ENCODE measurements at regions not wholly inside any gene's neighbourhood (a gene's known extent, or its start where the extent isn't known, plus 50 kb on each side); places are given as distances from the start of the nearest gene placed in this dataset.

DNA sequence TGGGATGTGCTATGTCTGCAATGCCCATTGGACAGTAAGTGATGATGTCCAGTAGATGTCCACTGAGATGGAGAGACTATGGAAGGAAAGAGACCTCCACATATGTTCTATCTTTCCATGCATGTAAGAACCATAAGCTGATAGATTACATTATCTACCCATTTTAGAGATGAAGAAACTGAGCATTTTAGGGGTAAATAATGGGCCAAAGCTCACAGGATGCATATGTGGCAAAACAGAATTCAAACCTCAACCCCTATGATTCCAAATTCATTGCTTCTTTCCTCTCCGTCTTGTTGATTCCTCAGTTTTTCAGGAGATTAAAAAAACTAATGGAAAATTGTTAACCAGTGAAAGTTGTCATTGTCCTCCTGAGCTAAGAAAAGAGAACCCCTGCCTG, 200.7 kb upstream of the PWP1 start:
- TF ChIP-seq, protein P1, sequence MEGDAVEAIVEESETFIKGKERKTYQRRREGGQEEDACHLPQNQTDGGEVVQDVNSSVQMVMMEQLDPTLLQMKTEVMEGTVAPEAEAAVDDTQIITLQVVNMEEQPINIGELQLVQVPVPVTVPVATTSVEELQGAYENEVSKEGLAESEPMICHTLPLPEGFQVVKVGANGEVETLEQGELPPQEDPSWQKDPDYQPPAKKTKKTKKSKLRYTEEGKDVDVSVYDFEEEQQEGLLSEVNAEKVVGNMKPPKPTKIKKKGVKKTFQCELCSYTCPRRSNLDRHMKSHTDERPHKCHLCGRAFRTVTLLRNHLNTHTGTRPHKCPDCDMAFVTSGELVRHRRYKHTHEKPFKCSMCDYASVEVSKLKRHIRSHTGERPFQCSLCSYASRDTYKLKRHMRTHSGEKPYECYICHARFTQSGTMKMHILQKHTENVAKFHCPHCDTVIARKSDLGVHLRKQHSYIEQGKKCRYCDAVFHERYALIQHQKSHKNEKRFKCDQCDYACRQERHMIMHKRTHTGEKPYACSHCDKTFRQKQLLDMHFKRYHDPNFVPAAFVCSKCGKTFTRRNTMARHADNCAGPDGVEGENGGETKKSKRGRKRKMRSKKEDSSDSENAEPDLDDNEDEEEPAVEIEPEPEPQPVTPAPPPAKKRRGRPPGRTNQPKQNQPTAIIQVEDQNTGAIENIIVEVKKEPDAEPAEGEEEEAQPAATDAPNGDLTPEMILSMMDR (IDR thresholded peaks at IDR 0.05): no peak
- no peak for TF ChIP-seq POLR2A (IDR thresholded peaks at IDR 0.05)
- Histone ChIP-seq H3K27ac (no peak overlapping the region), H3K27me3 (no peaks in the 10 kb centered on the region), H3K9me3 (no peaks in the 10 kb centered on the region), H3K4me3 (no peak overlapping the region), H3K36me3 (no peaks in the 10 kb centered on the region), H3K4me1 (peaks cover 0 to 6% (median 0%) of the 10 kb centered on the region in 3 donors)
- intact Hi-C loops (cut with DNase I): no loop called here
- DNase-seq: no peak
- WGBS, 2 donors: 86 to 100% methylated on average over 1 of the region's 1 CpG

GRCh38 chr12:107485731-107486130, 199.9 kb upstream of the PWP1 start:
- Histone ChIP-seq H3K9me3 (no peaks in the 10 kb centered on the region), H3K4me1 (peaks cover 0 to 6% (median 0%) of the 10 kb centered on the region in 3 donors), H3K36me3 (no peaks in the 10 kb centered on the region), H3K27me3 (no peaks in the 10 kb centered on the region), H3K4me3 (no peak overlapping the region), H3K27ac (no peak overlapping the region)
- intact Hi-C loops (cut with DNase I): no loop called here
- 53 to 71% methylated on average over 1 of the region's 1 CpG for WGBS, 2 donors
- DNase-seq: no peak
- TF ChIP-seq, protein P1 (IDR thresholded peaks at IDR 0.05): no peak
- TF ChIP-seq POLR2A (IDR thresholded peaks at IDR 0.05): no peak

- Histone ChIP-seq H3K27ac (no peak overlapping the region), H3K27me3 (no peaks in the 10 kb centered on the region), H3K4me1 (peaks cover 0 to 6% (median 0%) of the 10 kb centered on the region in 3 donors), H3K4me3 (no peak overlapping the region), H3K36me3 (no peaks in the 10 kb centered on the region), H3K9me3 (no peaks in the 10 kb centered on the region)
- no peak for DNase-seq
- WGBS, 2 donors: 47 to 55% methylated on average over 2 of the region's 2 CpGs
- intact Hi-C loops (cut with DNase I): no loop called here
- TF ChIP-seq POLR2A (IDR thresholded peaks at IDR 0.05): no peak
- TF ChIP-seq, protein P1 (IDR thresholded peaks at IDR 0.05): no peak
Measured at GRCh38 chr12:107486140-107486892, 199.3 kb upstream of the PWP1 start.

DNA sequence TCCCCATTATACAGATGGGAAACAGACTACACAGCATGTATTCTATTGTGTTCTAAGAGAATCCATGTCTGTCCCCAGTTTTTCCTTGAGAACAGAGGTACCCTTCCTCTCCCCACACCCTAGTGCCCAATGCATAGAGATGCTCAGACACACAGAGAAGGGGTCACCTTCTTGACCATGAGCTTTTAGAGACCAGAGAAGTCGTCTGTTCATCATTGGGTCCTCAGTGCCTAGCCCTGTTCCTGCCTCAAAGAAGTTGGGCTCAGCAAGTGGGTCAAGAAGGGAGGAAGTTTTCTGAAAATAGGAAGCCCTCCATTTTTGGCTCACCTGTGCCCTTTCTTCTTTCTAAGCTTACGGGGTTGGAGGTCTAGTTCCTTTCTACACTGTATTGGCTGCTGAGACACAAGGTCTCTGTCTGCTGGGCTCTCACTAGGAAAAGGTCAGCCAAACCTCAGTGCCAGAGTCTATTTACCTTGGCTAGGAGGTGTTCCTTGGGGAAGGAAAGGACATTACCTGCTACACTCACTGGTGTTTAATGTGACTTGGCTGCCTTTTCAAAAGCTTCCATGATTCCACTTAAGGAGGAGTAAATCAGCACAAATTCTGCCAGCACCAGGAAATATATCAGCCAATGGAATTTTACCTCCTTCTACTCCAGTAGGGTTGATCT, 198.5 kb upstream of the PWP1 start:
- no peak overlapping the region for H3K4me3 ChIP-seq
- TF ChIP-seq POLR2A (IDR thresholded peaks at IDR 0.05): no peak
- TF ChIP-seq, protein P1 (IDR thresholded peaks at IDR 0.05): no peak
- WGBS, 2 donors: 88 to 95% methylated on average over 2 of the region's 2 CpGs
- no peak overlapping the region for H3K27ac ChIP-seq
- H3K4me1 ChIP-seq: peaks cover 0 to 6% (median 0%) of the 10 kb centered on the region in 3 donors
- H3K9me3 ChIP-seq: no peaks in the 10 kb centered on the region
- intact Hi-C loops (cut with DNase I): no loop called here
- DNase-seq: no peak
- no peaks in the 10 kb centered on the region for H3K36me3 ChIP-seq
- no peaks in the 10 kb centered on the region for H3K27me3 ChIP-seq

- H3K4me3 ChIP-seq: no peak overlapping the region
- no peak for TF ChIP-seq POLR2A (IDR thresholded peaks at IDR 0.05)
- TF ChIP-seq, protein P1 (IDR thresholded peaks at IDR 0.05): no peak
- intact Hi-C loops (cut with DNase I): no loop called here
- peaks cover 0 to 12% (median 3%) of the 10 kb centered on the region in 3 donors for H3K4me1 ChIP-seq
- WGBS, 2 donors: 65 to 85% methylated on average over 2 of the region's 2 CpGs
- H3K27ac ChIP-seq: no peak overlapping the region
- no peak for DNase-seq
- H3K27me3 ChIP-seq: no peaks in the 10 kb centered on the region
- no peaks in the 10 kb centered on the region for H3K36me3 ChIP-seq
- no peaks in the 10 kb centered on the region for H3K9me3 ChIP-seq
Measured at GRCh38 chr12:107488666-107489065, 196.9 kb upstream of the PWP1 start.

All from esophagus squamous epithelium (tissue), 5 donors.